HG03521 (cell line): ENCODE measurements at regions not wholly inside any gene's neighbourhood (a gene's known extent, or its start where the extent isn't known, plus 50 kb on each side); places are given as distances from the start of the nearest gene placed in this dataset.

ENCODE experiments used
- ATAC-seq: cut with Tn5 transposase; IDR thresholded peaks from one replicate; pipeline ENCODE4 v1.9.1; 2021; ENCODE audit warnings: mild to moderate bottlenecking, moderate library complexity; ENCODE audit not compliant: unreplicated experiment

GRCh38 chr4:96649536-96649935 lies 809.6 kb downstream of the PDHA2 start:
- no peak for ATAC-seq

- ATAC-seq = no peak
Measured at GRCh38 chr4:96652158-96652557, 812.3 kb downstream of the PDHA2 start.

DNA sequence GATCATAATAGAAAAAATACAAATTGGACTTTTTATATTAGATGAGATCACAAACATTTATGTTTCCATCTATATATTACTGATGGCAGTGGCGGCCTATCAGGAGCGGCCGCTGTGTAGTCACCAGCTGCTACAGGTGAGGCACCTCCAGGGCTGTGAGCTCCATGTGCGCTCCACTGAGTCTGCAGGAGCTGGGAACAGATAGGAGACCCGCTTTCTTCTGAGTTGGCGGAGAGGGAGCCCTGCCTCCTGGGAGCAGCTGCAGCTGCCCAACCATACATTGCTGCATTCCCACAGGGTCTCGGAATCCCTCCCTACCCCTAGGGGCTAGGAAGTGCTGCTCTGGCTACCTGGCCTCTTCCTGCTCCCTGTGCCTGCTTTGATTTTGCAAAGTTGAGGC lies 812.9 kb downstream of the PDHA2 start:
- no peak for ATAC-seq

DNA sequence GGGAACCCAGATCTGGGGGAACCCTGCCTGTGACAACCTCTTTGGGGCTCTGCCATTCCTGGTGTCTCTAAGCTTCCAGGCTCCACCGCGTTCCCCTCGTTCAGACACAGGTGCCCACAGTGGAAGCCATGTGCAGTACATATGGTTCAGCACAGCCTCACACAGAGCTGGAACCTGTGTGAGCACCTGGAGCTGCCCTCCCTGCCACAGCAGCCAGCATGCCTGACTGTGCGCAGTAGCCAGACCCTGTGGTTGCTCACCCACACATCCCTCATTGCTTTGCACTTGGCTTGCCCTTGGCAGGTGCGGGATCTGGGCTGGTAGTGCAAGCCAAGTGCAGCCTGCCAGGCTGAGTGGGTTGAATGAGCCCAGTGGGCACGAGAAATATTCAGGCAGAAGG lies 814.2 kb downstream of the PDHA2 start:
- no peak for ATAC-seq

- ATAC-seq = no peak
Measured at GRCh38 chr4:96670381-96670780, 830.5 kb downstream of the PDHA2 start.

- no peak for ATAC-seq
Measured at GRCh38 chr4:96675416-96675815, 835.5 kb downstream of the PDHA2 start.

- no peak for ATAC-seq
Measured at GRCh38 chr4:96675896-96676295, 836.0 kb downstream of the PDHA2 start.

DNA sequence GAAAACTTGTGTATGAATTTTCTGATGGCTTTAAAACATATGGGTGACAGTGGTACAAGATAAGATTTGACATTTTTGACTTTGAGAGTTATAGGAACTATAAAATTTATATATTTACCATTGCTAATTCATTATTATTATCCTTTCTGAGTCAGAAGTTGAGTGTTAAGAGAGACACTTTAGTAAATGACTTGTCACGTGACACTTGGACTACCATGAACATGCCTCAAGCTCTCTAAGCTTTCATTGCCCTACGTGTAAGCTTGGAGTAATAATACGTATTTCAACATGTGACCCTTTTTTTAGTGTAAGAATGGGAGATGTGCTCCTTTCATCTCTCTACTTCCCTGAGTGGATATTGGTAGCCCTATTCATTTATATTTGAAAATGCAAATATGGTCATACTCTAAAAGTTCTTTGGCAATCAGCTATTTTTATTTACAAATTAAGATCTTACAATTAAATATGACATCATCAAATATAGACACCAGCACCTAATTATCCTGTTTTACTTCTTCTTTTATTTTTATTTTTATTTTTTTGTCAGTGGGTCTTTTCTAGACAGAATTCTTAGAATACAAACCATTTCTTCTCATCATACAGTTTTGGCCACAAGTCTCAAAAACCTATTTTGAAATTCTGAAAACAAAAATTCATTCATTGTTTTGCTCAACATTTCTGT lies 837.0 kb downstream of the PDHA2 start:
- no peak for ATAC-seq

GRCh38 chr4:96677499-96677898 lies 837.6 kb downstream of the PDHA2 start:
- ATAC-seq = no peak

DNA sequence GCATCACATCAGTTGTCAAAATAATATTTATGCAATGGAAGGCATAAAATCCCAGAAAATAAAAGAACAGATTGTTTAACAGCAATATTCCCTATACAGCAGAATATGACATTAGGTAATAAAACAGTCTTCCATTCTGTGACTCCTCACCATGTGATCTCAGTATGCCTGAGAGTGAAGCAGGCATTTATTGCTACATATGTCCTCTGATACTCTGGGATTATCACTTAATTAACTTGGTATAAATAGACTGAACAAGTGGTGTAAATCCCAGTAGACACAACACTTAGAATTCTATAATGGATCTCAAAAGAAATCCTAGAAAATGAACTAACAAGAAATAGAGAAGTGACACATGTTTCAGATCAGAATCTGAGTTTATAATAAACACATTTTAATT lies 841.3 kb downstream of the PDHA2 start:
- ATAC-seq = no peak

- ATAC-seq = no peak
Measured at GRCh38 chr4:96685691-96686090, 845.8 kb downstream of the PDHA2 start.

GRCh38 chr4:96691521-96691920 lies 851.6 kb downstream of the PDHA2 start:
- no peak for ATAC-seq

GRCh38 chr4:96698831-96699230 lies 858.9 kb downstream of the PDHA2 start:
- no peak for ATAC-seq

DNA sequence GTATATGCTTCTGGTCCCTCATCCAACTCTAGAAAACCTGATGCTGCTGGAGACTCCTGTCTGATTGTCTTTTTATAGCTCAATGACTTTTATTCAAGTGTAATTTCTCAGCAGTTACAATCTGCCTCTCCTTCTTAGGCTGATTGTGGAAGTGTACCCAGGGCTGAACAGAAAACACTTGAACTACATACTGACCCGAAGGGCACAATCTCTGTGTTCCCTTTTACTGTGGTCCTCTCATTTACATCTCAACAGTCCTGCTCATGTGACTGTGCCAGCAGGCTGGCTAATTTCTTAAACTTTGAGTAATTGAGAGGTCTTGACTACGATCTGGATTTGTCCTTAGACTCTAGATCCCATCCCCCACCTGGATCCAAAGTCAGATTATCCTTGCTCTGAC lies 863.4 kb downstream of the PDHA2 start:
- ATAC-seq = no peak

GRCh38 chr4:96708766-96709165 lies 868.9 kb downstream of the PDHA2 start:
- no peak for ATAC-seq

DNA sequence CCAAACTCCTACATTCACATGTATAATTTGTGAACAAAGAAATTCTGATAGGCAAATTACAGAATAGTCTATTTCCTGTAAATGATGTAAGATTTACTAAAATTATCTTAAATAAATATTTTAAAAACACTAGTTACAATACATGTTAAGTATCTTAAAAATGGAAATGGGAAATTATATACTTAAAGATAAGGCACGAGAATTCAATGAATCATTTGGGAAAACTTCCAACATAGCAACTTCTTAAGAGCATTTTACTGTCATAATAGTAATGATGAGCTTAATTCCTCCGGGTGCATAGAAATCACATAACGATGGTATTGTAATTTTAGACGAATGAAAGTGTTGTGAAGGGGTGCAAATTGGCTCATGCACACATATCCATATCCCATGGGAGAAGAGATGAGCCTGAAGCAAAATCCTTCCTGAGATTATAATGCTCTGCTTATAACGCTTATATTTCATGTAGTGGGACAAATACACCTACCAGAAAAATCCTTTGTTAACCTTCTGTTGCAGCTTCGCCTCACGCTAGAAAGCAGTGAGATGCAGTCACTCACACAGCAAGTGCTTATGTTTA lies 873.5 kb downstream of the PDHA2 start:
- ATAC-seq = no peak

GRCh38 chr4:96729641-96730040 lies 889.7 kb downstream of the PDHA2 start:
- ATAC-seq = no peak

- ATAC-seq = no peak
Measured at GRCh38 chr4:96730432-96730831, 890.5 kb downstream of the PDHA2 start.

DNA sequence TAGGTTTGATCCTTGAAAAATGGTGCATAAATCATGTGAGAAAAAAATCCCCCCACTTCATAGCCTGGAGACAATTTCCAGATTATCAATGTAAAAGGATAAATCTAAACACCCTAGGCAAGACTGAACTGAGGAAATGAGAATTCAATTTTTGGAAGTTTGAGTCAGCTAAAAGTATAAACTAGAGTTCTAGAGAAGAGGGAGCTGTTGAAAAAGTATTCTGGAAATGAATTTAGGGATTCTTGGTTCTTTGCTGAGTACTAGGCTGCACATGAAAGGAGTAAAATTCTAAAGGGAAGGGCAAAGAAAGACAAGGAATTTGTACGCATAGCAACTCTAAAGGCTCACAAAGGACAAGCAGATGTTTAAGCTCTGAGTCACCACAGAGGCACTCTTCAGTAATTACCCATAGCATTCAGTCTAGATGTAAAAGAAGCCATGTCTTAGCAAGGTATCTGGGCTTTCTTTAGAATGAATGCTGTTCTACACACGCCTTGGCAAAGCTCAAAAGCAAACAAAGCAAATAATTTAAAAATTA lies 896.5 kb downstream of the PDHA2 start:
- no peak for ATAC-seq

GRCh38 chr4:96739101-96739500 lies 899.2 kb downstream of the PDHA2 start:
- ATAC-seq = no peak

DNA sequence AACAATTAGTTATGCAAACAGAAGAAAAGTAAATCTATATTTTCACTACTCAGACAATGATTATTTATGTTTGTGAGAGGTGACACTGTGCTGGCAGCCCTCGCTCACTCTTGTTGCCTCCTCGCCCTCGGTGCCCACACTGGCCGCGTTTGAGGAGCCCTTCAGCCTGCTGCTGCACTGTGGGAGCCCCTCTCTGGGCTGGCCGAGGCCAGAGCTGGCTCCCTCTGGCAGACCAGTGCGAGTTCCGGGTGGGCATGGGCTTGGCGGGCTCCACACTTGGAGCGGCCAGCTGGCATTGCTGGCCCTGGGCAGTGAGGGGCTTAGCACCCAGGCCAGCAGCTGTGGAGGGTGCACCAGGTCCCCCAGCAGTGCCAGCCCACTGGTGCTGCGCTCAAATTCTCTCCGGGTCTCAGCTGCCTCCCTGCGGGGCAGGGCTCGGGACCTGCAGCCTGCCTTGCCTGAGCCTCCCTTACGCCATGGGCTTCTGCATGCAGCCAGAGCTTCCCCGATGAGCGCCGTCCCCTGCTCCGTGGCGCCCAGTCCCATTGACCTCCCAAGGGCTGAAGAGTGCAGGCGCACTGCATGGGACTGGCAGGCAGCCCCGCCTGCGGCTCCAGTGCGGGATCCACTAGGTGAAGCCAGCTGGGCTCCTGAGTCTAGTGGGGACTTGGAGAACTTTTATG lies 902.6 kb downstream of the PDHA2 start:
- ATAC-seq = no peak

GRCh38 chr4:96744676-96745075 lies 904.8 kb downstream of the PDHA2 start:
- ATAC-seq = no peak
